ENCODE measurements at regions not wholly inside any gene's neighbourhood (a gene's known extent, or its start where the extent isn't known, plus 50 kb on each side); places are given as distances from the start of the nearest gene placed in this dataset.

DNA sequence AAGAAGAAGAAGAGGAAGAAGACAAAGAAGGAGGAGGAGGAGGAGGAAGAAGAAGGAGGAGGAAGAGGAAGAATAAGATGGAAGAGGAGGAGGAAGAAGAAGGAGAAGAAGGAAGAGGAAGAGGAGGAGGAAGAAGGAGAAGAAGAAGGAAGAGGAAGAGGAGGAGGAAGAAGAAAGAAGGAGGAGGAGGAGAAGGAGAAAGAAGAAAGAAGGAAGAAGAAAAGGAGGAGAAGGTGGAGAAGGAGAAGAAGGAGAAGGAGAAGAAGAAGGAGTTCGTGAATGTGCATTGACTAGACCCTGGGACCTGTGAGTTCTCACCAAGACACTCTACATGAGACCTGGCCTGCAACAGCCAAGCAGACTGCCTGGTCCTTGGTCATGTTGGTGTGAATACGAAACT lies 131.7 kb upstream of the ERRFI1 start:
- TF ChIP-seq, protein P1, sequence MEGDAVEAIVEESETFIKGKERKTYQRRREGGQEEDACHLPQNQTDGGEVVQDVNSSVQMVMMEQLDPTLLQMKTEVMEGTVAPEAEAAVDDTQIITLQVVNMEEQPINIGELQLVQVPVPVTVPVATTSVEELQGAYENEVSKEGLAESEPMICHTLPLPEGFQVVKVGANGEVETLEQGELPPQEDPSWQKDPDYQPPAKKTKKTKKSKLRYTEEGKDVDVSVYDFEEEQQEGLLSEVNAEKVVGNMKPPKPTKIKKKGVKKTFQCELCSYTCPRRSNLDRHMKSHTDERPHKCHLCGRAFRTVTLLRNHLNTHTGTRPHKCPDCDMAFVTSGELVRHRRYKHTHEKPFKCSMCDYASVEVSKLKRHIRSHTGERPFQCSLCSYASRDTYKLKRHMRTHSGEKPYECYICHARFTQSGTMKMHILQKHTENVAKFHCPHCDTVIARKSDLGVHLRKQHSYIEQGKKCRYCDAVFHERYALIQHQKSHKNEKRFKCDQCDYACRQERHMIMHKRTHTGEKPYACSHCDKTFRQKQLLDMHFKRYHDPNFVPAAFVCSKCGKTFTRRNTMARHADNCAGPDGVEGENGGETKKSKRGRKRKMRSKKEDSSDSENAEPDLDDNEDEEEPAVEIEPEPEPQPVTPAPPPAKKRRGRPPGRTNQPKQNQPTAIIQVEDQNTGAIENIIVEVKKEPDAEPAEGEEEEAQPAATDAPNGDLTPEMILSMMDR (IDR thresholded peaks at IDR 0.05), result no peak
- TF ChIP-seq, protein P2, sequence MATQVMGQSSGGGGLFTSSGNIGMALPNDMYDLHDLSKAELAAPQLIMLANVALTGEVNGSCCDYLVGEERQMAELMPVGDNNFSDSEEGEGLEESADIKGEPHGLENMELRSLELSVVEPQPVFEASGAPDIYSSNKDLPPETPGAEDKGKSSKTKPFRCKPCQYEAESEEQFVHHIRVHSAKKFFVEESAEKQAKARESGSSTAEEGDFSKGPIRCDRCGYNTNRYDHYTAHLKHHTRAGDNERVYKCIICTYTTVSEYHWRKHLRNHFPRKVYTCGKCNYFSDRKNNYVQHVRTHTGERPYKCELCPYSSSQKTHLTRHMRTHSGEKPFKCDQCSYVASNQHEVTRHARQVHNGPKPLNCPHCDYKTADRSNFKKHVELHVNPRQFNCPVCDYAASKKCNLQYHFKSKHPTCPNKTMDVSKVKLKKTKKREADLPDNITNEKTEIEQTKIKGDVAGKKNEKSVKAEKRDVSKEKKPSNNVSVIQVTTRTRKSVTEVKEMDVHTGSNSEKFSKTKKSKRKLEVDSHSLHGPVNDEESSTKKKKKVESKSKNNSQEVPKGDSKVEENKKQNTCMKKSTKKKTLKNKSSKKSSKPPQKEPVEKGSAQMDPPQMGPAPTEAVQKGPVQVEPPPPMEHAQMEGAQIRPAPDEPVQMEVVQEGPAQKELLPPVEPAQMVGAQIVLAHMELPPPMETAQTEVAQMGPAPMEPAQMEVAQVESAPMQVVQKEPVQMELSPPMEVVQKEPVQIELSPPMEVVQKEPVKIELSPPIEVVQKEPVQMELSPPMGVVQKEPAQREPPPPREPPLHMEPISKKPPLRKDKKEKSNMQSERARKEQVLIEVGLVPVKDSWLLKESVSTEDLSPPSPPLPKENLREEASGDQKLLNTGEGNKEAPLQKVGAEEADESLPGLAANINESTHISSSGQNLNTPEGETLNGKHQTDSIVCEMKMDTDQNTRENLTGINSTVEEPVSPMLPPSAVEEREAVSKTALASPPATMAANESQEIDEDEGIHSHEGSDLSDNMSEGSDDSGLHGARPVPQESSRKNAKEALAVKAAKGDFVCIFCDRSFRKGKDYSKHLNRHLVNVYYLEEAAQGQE (IDR thresholded peaks at IDR 0.05; ENCODE audit: insufficient read depth in 1 of 2, low read depth in 2 of 2, low read length in 1 of 2), result no peak
- TF ChIP-seq POLR2AphosphoS5 (IDR thresholded peaks at IDR 0.05; ENCODE audit: low read depth, low read length) (no peak), SIN3A (IDR thresholded peaks at IDR 0.05; ENCODE audit: borderline replicate concordance, insufficient read depth, low read depth, low read length) (no peak), TCF7L2 (IDR thresholded peaks at IDR 0.05; ENCODE audit: low read depth, low read length) (no peak)
